ENCODE measurements at regions not wholly inside any gene's neighbourhood (a gene's known extent, or its start where the extent isn't known, plus 50 kb on each side); places are given as distances from the start of the nearest gene placed in this dataset.

DNA sequence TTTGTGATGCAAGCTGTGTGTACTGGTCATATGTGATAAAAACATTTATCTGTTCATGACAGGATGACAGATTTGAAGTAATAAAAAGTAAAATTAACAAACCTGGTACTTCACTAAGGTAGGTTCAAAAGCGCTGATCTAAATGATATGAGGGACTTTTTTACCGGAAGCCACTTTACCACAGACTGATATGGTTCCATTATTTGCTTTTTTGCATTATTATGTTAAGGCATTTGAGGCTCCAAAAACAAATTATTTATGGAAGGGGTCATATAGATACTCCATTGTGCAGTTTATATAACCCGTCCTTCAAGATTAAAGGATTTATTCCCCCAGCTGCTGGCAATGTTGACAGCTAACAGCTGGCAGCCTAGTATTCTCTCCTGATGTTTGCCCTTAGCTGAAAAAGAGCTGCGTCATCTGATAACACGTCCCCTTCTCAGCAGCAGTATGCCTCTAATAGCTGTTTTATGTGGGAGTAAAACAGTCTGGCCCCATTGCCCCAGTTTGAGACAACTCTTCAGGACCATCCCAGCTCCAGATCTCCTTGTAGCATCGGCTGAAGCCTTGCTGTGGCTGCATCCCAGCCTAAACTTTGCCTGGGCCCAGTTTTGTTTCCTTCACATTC lies 84.8 kb upstream of the XIRP2 start:
- TF ChIP-seq, protein P1, sequence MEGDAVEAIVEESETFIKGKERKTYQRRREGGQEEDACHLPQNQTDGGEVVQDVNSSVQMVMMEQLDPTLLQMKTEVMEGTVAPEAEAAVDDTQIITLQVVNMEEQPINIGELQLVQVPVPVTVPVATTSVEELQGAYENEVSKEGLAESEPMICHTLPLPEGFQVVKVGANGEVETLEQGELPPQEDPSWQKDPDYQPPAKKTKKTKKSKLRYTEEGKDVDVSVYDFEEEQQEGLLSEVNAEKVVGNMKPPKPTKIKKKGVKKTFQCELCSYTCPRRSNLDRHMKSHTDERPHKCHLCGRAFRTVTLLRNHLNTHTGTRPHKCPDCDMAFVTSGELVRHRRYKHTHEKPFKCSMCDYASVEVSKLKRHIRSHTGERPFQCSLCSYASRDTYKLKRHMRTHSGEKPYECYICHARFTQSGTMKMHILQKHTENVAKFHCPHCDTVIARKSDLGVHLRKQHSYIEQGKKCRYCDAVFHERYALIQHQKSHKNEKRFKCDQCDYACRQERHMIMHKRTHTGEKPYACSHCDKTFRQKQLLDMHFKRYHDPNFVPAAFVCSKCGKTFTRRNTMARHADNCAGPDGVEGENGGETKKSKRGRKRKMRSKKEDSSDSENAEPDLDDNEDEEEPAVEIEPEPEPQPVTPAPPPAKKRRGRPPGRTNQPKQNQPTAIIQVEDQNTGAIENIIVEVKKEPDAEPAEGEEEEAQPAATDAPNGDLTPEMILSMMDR (IDR thresholded peaks at IDR 0.05; ENCODE audit: poor library complexity, severe bottlenecking) = no peak
- TF ChIP-seq EZH2 (IDR thresholded peaks at IDR 0.05; ENCODE audit: borderline replicate concordance, insufficient read depth, low read length, poor library complexity, severe bottlenecking) = no peak
- no peak for TF ChIP-seq POLR2AphosphoS5 (IDR thresholded peaks at IDR 0.05)
- TF ChIP-seq, protein P2, sequence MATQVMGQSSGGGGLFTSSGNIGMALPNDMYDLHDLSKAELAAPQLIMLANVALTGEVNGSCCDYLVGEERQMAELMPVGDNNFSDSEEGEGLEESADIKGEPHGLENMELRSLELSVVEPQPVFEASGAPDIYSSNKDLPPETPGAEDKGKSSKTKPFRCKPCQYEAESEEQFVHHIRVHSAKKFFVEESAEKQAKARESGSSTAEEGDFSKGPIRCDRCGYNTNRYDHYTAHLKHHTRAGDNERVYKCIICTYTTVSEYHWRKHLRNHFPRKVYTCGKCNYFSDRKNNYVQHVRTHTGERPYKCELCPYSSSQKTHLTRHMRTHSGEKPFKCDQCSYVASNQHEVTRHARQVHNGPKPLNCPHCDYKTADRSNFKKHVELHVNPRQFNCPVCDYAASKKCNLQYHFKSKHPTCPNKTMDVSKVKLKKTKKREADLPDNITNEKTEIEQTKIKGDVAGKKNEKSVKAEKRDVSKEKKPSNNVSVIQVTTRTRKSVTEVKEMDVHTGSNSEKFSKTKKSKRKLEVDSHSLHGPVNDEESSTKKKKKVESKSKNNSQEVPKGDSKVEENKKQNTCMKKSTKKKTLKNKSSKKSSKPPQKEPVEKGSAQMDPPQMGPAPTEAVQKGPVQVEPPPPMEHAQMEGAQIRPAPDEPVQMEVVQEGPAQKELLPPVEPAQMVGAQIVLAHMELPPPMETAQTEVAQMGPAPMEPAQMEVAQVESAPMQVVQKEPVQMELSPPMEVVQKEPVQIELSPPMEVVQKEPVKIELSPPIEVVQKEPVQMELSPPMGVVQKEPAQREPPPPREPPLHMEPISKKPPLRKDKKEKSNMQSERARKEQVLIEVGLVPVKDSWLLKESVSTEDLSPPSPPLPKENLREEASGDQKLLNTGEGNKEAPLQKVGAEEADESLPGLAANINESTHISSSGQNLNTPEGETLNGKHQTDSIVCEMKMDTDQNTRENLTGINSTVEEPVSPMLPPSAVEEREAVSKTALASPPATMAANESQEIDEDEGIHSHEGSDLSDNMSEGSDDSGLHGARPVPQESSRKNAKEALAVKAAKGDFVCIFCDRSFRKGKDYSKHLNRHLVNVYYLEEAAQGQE (IDR thresholded peaks at IDR 0.05; ENCODE audit: borderline replicate concordance) = no peak
- TF ChIP-seq TAF1 (IDR thresholded peaks at IDR 0.05; ENCODE audit: low read depth) = no peak
- TF ChIP-seq EP300 (conservative IDR thresholded peaks at IDR 0.05; ENCODE audit: poor library complexity, severe bottlenecking) = no peak
- no peak for TF ChIP-seq RAD21 (conservative IDR thresholded peaks at IDR 0.05)
- TF ChIP-seq MXI1 (conservative IDR thresholded peaks at IDR 0.05; ENCODE audit: poor library complexity, severe bottlenecking) = no peak
